NCI-H2196 (cell line): ENCODE measurements at regions not wholly inside any gene's neighbourhood (a gene's known extent, or its start where the extent isn't known, plus 50 kb on each side); places are given as distances from the start of the nearest gene placed in this dataset.

Experiments
- DNase-seq: peaks from one replicate; lab custom pipeline; 2025; ENCODE audit not compliant: unreplicated experiment; lab: John Stamatoyannopoulos, UW

DNA sequence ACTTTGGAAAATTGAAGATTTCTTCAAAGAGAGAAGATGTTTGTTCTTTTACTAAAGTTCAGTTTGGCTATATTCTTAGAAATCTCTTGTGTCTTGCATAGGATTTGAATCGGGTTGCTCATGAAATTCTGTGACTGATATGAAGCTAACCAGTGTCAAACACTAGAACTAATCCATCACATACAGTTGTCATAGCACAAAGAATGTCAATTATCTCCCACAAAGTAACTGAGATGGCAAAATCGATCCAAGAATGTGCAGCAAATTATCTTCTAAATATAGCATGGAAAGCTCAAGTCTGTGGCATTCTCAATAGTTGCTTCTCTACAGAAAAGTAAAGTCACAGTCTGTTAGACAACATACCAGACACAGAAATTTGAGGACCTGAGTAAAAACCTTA lies 768.1 kb upstream of the LRRN3 start:
- no peak for DNase-seq

DNA sequence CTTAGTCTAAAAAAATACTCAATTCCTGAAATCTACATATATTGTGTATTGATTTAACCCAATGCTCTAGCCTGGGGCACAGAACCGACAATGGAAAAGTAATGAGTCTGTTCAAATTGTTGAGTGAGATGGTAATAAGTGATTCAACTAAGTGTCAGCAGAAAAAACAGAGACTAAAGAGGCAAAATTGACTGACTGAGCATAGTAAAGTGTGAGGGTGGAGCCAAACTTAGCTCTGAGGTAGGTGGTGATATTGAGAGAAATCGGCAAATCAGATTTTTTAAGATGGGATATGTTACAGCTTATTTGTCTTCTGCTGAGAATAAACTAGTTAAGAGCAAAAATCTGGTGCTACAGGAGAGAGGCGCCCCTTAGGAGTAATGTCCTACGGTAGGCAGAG lies 764.0 kb upstream of the LRRN3 start:
- no peak for DNase-seq

DNA sequence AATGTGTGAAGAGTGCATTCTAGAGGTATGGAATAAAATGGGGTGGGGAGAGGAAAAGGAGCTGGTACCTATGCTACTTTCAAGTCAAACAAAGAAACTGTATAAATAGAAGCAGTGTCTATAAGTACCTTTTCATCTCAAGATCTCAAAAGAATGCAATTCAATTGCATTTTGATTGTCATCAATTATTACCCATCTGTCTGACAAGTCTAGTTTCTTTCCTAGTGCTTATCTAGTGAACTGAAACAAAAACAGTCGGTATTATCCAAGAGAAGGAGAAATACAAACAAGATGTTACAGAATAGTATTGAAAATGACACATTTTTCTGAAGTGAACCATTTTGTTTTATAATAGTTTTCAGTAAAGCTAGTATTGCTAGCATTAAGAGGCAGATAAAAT lies 754.5 kb upstream of the LRRN3 start:
- no peak for DNase-seq

DNA sequence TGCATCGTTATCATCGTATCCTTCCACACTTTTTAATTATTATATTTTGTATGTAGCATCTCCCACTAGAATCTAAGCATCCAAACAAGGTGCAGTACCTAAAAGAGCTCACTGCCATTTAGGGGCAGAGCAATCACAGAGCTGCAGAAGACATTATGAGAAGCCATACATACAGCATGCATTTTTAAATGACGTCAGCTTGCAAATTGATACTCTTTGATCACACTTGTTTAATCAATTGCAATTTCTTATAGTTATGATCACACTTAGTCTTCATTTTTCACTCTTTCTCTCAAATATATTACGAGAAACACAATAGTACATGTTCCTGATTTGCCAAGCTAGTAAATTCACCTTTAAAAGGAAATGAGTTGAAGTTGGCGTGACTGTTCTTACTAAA lies 753.3 kb upstream of the LRRN3 start:
- no peak for DNase-seq

DNA sequence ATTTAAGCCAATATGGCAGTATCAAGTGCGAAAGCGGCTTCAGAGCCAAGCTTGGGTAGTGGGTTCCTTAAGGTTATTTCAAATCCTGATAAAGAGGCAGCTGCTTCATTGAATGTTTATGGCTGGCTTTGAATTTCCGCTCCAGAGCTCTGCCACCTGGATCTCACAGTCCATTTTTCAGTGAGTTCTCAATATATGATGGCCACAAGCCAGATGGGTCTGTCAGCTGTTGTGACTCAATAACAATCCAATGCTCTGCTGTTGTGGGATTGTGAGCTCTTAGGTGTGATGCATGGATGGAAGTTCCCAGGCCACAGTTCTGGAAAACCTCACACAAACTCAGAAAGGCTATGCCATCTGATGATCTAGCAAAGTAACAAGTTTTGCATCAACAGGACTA lies 743.8 kb upstream of the LRRN3 start:
- no peak for DNase-seq

DNA sequence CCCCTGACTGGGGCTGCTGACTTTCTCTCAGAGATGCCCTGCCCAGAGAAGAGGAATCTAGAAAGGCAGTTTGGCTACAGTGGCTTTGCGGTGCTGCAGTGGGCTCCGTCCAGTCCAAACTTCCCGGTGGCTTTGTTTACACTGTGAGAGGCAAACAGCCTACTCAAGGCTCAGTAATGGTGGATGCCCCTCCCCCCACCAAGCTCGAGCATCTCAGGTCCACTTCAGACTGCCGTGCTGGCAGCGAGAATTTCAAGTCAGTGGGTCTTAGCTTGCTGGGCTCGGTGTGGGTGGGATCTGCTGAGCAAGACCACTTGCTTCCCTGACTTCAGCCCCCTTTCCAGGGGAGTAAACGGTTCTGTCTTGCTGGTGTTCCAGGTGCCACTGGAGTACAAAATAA lies 734.5 kb upstream of the LRRN3 start:
- no peak for DNase-seq

DNA sequence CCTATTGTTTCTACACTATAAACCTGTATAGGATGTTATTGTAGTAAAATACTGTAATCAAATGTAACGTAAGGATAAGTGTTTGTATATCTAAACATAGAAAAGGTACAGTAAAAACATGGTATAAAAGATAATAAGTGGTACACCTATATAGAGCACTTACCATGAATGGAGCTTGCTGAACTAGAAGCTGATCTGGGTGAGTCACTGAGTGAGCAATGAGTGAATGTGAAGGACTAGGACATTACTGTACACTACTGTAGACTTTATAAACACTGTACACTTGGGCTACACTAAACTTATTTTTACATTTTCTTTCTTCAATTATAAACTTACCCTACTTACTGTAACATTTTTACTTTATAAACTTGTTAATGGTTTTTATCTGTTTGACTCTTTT lies 732.9 kb upstream of the LRRN3 start:
- no peak for DNase-seq

DNA sequence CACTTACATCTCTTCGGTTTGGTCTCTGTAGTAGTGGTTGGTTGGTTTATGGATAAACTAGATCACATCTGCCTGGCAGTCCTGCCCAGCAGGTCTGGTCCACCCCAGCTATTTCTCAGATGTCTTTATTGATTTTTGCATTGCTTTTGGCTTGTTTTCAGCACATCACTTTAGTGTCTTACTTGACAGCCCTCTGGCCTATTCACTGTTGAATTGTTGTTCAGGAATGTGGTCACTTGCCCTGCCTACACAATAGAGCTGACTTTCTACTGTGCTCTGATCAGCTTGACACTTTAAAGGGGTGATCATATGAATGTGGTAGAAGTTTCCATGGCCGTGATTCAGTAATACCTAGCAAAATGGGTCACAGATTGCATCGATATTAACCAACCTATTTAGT lies 719.2 kb upstream of the LRRN3 start:
- DNase-seq: no peak

DNA sequence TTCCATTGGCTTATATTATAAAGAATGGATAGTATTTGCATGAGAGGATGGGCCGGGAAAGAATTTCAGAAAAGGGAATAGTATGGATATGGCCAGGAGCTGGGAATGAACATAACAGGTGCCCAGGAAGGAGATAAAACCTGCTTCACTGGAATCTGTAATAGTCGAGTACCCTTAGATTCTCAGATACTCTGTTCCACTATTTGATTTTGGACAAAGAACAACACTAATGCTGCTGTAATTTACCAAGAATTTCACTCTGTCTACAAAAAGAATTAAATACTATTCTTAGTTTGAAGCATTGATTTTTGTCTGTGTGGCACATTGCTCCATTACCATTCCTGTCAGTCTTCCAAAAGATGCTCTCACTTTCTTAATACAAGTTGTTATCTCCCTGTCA lies 718.2 kb upstream of the LRRN3 start:
- no peak for DNase-seq

DNA sequence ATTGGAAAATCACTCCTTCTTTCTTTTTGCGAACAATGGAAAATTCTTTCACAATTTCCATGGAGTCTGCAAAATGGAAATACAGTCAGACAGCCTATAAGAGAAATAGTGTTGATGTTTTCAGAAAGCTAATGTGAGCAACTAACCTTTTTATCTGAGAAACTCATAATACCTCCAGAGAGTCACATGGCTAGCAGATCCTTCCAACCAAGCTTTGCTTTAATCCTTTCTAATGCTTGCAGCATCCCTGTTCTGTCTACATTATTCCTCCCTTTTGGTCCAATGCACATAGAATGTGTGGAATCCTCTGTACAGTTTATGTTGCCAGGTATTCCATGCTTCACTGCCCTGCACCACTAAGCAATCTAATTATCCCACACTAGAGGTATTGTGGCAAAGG lies 717.5 kb upstream of the LRRN3 start:
- DNase-seq: no peak

DNA sequence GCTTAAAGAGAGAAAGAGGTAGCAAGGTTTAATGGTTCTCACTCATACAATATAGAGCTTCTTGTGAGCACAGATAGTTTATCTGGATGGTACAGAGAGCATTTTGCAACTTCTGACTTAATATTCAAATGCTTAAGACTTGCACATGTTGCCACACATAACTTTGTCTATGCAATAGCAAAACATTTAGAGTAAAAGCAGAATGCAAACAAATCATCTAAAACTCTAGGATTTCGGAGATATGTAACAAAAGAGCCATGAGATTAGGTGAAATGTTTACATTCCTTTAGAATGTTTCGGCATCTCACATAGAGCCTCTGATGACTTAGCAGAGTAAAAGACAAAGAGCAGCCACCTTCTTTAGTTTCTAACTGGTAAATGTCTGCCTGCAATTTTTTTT lies 717.1 kb upstream of the LRRN3 start:
- DNase-seq: no peak

DNA sequence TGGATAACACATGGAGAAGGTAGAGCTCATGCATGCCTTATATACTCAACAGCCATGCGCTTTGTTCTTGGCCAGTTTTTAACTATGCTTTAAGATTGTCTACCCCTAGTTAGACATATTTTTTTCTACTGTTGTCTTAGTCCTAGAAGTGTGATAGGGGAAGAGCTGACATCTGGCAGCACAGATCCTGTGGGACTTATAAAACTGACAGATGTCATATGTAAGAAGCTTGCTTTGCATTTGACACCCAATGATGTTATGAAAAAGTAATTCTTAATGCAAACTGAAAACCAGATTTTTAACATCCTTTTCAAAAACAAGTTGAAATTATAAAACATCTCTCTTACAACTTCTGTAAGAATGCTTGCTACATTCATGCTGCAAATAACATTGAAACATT lies 715.9 kb upstream of the LRRN3 start:
- DNase-seq: no peak

DNA sequence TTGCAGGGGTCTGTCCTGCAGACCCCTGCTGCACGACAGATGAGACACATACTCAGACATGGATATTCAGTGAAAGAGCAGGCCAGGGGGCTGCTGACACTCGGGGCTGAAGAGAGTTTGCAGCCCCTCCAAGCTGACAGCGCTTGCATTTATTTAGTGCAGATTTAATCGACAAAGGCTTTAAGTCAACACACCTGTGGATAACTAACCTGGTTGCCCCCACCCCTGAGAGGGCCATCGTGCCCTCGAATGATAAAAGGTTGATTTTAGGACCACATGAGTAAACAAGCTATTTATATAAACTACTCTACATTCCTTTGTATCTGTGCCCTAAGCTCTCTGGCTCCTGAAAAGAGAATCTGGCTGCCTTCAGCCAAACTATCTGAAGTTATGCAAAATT lies 708.2 kb upstream of the LRRN3 start:
- no peak for DNase-seq

DNA sequence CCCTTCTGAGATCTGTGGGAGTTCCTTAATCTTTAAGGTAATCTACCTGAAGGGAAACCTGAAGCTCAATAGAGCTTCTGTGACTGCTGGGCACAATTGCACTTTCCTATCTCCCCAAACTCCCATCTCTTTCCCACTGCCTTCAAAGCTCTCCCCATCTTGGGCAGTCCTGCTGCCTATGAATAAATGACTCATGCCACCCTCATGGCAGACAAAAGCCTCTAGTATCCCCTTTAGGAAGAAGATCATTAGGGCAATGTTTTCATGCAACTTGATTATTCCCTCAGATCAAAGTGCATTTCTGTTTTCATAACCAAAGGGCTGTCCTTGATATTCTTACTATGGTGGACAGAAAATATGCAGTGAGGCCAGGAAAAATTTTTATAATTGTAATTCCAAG lies 704.9 kb upstream of the LRRN3 start:
- no peak for DNase-seq

DNA sequence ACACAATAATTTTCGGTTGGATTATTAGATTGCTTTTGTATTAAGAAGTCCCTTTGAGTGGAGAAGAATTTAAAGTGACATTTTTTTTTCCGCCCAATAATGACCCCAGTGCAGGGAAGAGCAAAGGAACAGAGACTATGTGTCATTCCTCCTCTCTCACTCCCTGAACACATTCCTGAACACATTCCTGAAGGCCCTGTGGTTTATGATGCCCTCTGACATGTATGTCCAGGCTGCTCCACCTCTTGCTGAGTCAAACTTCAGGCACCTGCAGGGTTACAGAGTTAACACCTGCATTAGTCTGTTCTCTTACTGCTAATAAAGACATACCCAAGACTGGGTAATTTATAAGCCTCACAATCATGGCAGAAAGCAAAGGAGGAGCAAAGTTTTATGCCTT lies 704.0 kb upstream of the LRRN3 start:
- DNase-seq: no peak

DNA sequence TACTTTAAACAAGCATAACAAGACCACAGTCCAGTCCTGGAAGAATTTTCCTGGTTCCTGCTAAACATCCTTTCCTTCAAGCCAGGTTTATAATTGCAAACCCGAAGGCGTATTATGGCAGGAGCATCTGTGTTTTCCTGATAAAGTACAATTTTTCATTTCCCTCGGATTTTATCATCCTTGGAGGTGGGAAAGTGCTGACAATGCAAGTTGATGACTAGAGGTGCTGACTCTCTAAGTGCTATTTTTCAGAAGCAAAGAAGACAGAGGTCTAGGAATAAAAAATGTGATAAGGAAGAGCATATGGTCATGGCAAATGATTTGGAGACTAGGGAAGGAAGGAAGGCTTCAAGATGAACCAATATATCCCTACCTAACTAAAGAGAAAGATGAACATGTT lies 703.2 kb upstream of the LRRN3 start:
- no peak for DNase-seq

DNA sequence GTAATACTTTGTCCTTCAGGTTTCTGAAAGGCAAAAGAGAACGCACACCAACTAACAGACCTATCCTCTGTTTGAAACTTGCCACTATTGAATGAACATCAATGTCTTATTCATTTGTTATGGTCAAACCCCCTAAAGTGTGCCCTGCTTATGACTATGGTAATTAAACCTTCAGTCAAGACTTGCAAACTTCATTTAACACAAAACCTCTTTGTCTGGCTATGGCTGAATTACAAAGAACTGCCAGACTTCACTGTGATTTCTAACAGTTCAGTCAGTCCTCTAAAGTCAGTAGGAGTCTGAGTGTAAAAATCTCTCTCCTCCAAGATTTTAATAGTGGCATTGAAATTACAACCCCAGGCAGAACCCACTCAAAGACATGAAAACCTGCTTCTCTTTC lies 702.5 kb upstream of the LRRN3 start:
- DNase-seq: no peak

DNA sequence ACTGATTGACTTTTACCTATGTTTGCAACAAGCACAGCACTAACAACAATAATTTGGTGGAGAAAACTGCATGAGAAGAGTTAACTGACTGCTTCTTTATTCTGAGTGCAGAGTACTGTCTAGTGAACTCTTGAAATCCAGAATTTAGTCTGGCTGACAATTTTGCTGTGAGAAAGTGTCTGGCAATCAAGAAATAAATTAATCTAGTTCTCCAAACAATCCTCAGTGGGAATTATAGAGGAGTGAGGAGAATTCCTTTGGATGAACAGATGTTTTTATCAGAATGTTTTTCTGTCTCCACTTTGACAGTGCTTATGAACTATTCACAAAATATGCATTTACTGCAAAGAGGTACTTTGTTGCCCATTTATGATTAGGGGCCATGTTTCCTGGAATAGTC lies 694.9 kb upstream of the LRRN3 start:
- DNase-seq: no peak

DNA sequence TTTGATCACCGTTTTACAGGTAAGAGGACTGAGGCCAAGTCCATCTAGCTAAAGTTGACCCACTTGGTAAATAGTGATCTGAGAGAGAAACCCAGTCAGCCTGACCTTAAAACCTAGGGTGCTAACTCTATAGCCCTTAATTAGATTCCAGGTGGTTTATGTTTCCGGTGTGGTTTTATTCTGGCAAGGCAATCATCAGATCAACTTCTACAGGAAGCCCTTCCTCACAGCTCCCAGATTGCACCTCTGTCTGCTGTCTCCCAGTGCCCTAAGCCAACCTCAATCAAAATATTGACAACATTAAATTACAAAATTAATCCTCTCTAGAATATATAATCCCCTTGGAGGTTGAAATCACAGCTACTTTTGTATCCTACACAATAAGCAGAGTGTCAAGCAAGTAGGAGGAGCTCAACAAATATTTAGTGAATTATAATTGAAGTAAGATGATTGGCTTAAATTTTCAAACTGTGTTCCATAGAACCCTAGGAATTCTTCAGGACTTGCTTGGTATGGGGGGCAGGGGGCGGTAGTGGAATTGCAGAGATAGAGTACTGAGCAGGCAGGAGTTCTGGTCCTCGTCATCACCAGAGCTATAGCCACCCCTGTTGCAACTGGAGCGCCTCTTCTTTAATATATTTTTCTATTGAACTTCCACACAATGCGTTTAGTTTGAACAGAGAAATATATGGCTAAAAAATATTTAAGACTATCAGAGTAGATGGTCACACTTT lies 692.8 kb upstream of the LRRN3 start:
- DNase-seq: no peak

DNA sequence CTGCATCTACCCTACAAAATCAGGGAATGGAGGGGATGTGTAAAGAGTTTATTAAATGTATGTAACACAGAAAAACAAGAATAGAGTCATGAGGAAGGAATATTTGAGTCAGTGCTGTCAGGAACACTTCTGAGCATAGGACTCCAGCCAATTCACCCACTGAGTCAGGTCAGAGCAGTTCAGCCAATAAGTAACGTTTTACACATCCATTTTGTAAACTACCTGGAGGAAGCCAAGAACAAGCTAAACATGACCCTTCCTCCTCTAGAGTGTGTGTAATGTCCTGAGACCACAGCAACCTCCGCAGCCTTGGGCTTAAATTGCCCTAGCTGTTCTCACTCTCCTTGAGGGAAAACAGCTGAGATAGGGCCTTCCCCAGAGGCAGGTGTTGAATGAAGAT lies 691.5 kb upstream of the LRRN3 start:
- DNase-seq: no peak

DNA sequence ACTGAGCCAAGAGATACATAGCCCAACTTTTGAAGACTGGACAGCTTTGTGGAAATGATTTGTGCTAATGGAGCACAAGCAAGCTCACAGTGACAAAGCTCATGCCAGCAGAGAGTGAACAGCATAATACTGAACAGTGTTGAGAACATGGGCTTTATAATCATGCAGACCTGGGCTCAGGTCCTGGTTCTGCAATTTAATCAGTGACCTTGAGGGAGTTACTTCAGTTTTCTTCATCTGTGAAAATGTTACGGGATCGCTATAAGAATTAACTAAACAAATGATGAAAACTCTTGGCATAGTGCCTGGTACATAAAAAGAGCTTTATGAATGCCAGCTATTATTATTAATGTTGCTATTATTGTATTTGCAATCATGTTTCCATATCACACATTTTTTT lies 690.5 kb upstream of the LRRN3 start:
- DNase-seq: no peak

DNA sequence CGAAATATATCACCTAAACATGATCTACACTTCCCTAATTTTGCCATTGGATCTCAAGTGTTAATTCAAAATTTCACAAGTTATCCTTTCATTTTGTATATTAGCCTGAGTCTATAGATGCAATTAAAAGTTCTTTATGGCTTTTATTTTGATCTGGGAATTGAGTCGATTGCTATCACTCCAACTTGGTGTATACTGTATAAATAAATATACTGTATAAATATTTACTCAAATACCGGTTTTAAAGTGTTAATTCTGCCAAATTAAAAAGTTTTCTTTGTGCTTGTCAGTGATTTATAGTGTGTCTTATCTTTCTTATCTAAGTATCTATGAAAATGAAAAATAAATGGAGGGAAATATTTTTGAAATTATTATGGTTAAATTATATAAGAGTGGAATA lies 683.7 kb upstream of the LRRN3 start:
- DNase-seq: no peak

DNA sequence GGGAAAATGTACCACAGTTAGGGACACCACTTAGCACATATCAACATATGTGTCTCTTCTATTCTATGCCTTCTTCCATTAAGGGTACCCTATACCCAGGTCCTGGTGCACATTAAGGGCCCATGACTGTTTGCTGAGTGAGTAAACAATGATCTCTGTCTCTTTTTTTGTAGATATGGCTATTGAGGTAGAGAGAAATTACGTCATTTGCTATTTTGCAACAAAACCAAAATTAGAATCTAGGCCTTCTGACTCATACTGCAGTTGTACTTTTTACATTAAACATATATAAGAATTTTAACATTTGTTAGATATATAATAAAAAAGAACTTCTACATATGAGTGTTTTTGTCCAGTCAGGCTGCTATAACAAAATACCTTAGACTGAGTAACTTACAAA lies 683.2 kb upstream of the LRRN3 start:
- no peak for DNase-seq

DNA sequence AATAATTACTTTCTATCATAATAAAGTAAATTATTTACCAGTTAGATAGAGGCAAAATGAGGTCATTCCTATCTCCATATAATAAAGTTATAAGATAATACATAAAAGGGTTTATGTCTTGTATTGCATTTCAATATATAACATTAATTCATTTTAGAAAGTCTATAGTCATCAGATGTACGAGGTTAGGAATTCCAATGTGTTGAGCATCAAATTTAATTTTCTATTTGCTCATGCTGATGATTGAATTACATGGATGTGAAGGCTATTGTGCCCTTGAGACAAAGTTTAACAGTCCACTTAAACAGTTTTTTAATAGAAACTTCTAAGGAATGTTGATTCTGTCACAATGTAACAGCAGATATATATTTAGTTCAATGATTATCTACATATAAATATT lies 678.3 kb upstream of the LRRN3 start:
- no peak for DNase-seq
